Endothelial cell of umbilical vein (primary cell): ENCODE measurements at regions not wholly inside any gene's neighbourhood (a gene's known extent, or its start where the extent isn't known, plus 50 kb on each side); places are given as distances from the start of the nearest gene placed in this dataset.

Source experiments
- BruUV-seq: library from RNA; stranded (reverse); fragments of 400-500 nt; replicated peaks from 2 replicates; lab custom pipeline; 2021; lab: Mats Ljungman, UMichigan
- CTCF ChIA-PET: fragments of 300-600, 350-600 bp; sonication (Branson Sonifier 250); formaldehyde crosslinking; loops from one replicate; lab custom pipeline; 2021; ENCODE audit warnings: antibody characterized with exemption, inconsistent platforms; lab: Charles Lee
- POLR2A ChIA-PET: fragments of 300-600, 350-600 bp; sonication (Branson Sonifier 250); formaldehyde crosslinking; loops from one replicate; lab custom pipeline; 2021; ENCODE audit warnings: antibody characterized with exemption, inconsistent platforms; lab: Charles Lee
- DNase-seq: peaks from one replicate; pipeline ENCODE4 v3.0.0-alpha.2; 2011; ENCODE audit warnings: low read depth, low spot score
- FAIRE-seq: peaks from 2 replicates; lab custom pipeline; 2011; peaks lifted over from hg19 to GRCh38; lab: Jason Lieb, UNC
- H2AFZ ChIP-seq: 2 replicates; pipeline ENCODE4 v1.6.0; 2012; ENCODE audit warnings: low read depth, low read length, control low read depth, inconsistent platforms
- H3K27ac ChIP-seq: 2 replicates; pipeline ENCODE4 v1.5.1; 2011; ENCODE audit warnings: low read depth, mild to moderate bottlenecking, control low read depth, low read length, moderate library complexity; ENCODE audit not compliant: insufficient read depth
- H3K27me3 ChIP-seq, 2 experiments: 2 replicates each; pipeline versions ENCODE4 v1.6.0 to v1.6.1; 2011; ENCODE audit warnings: low read length in 2 of 2, mixed read lengths in 1 of 2; ENCODE audit not compliant: control insufficient read depth in 2 of 2, insufficient read depth in 2 of 2
- H3K36me3 ChIP-seq, 2 experiments: 2 replicates in 1 of 2; 3 replicates in 1 of 2; pipeline ENCODE4 v1.5.1; 2011; ENCODE audit warnings: low read length in 2 of 2, mild to moderate bottlenecking in 1 of 2, moderate library complexity in 1 of 2; ENCODE audit not compliant: control insufficient read depth in 2 of 2, insufficient read depth in 2 of 2; ENCODE audit errors: extremely low read depth in 1 of 2
- H3K4me1 ChIP-seq: 3 replicates; pipeline ENCODE4 v1.5.1; 2011; ENCODE audit warnings: mild to moderate bottlenecking, low read length; ENCODE audit not compliant: control insufficient read depth, insufficient read depth; ENCODE audit errors: extremely low read depth
- H3K4me2 ChIP-seq: 2 replicates; pipeline ENCODE4 v1.6.1; 2011; ENCODE audit warnings: low read length, control low read depth, mixed read lengths; ENCODE audit not compliant: insufficient read depth
- H3K4me3 ChIP-seq, 3 experiments: fragments of 200-600 bp in 1 of 3; sonication (generic), shearing (Covaris generic) in 1 of 3; replicated peaks in 1 of 3; 2 replicates each; pipeline ENCODE4 v1.5.1; 2011 to 2016; ENCODE audit warnings: control low read depth in 3 of 3, low read length in 3 of 3, mild to moderate bottlenecking in 2 of 3, inconsistent platforms in 1 of 3, low read depth in 1 of 3, moderate library complexity in 1 of 3; ENCODE audit not compliant: insufficient read depth in 1 of 3
- H3K79me2 ChIP-seq: 2 replicates; pipeline ENCODE4 v1.6.0; 2012; ENCODE audit warnings: low read length, inconsistent platforms; ENCODE audit not compliant: control insufficient read depth, insufficient read depth
- H3K9ac ChIP-seq: replicated peaks from 2 replicates; pipeline ENCODE3; 2011; ENCODE audit warnings: low read length, control low read depth; ENCODE audit not compliant: insufficient read depth; ENCODE audit errors: extremely low read depth
- H3K9me1 ChIP-seq: replicated peaks from 3 replicates; pipeline ENCODE4 v1.6.0; 2011; ENCODE audit warnings: mild to moderate bottlenecking, low read length; ENCODE audit not compliant: control insufficient read depth, insufficient read depth; ENCODE audit errors: extremely low read depth
- H3K9me3 ChIP-seq: replicated peaks from 2 replicates; pipeline ENCODE4 v1.5.1; 2012; ENCODE audit warnings: low read length, inconsistent platforms; ENCODE audit not compliant: control insufficient read depth, insufficient read depth
- H4K20me1 ChIP-seq: replicated peaks from 2 replicates; pipeline ENCODE3; 2011; ENCODE audit warnings: mild to moderate bottlenecking, low read length; ENCODE audit not compliant: control insufficient read depth, insufficient read depth; ENCODE audit errors: extremely low read depth
- CTCF ChIP-seq, 2 donors: IDR thresholded peaks; 1 replicate in 1 of 2; 2 replicates in 1 of 2; pipeline ENCODE4 v1.5.1; 2011; ENCODE audit warnings: low read length in 2 of 2, mild to moderate bottlenecking in 2 of 2, moderate library complexity in 2 of 2, control low read depth in 1 of 2, inconsistent platforms in 1 of 2, low read depth in 1 of 2; ENCODE audit not compliant: insufficient read depth in 1 of 2; ENCODE audit errors: extremely low read depth in 1 of 2
- EZH2 ChIP-seq: IDR thresholded peaks from 2 replicates; pipeline ENCODE4 v1.6.1; 2012; ENCODE audit warnings: borderline replicate concordance, low read depth, mild to moderate bottlenecking, moderate library complexity, low read length, inconsistent platforms; ENCODE audit not compliant: severe bottlenecking
- FOS ChIP-seq: IDR thresholded peaks from 2 replicates; pipeline ENCODE4 v1.6.1; 2011; ENCODE audit warnings: mild to moderate bottlenecking, low read length, moderate library complexity, borderline replicate concordance; ENCODE audit not compliant: insufficient read depth
- GATA2 ChIP-seq: IDR thresholded peaks from 2 replicates; pipeline ENCODE4 v1.7.0; 2011; ENCODE audit warnings: low read depth, mild to moderate bottlenecking, moderate library complexity, mixed read lengths, low read length; ENCODE audit not compliant: insufficient read length, insufficient read depth
- JUN ChIP-seq: IDR thresholded peaks from 2 replicates; pipeline ENCODE4 v1.6.1; 2011; ENCODE audit warnings: borderline replicate concordance, low read depth; ENCODE audit not compliant: insufficient read length, insufficient read depth
- MAX ChIP-seq: IDR thresholded peaks from 2 replicates; pipeline ENCODE4 v1.6.1; 2011; ENCODE audit not compliant: insufficient read depth, insufficient read length
- MYC ChIP-seq: IDR thresholded peaks from one replicate; pipeline ENCODE4 v1.6.1; 2011; ENCODE audit warnings: mild to moderate bottlenecking, low read depth, low read length
- POLR2A ChIP-seq: IDR thresholded peaks from 2 replicates; pipeline ENCODE4 v1.6.1; 2012; ENCODE audit warnings: low read depth, mild to moderate bottlenecking, control low read depth, low read length
- POLR2AphosphoS5 ChIP-seq: IDR thresholded peaks from 2 replicates; pipeline ENCODE4 v1.6.1; 2012; ENCODE audit warnings: low read depth, mild to moderate bottlenecking, control low read depth, low read length, moderate library complexity; ENCODE audit not compliant: insufficient read depth
- dilution Hi-C: fragments of 300-500 bp; cut with MboI; formaldehyde crosslinking; loops from one replicate; pipeline ENCODE4 v1.15.0; 2019; ENCODE audit warnings: low sequenced_read_pairs; ENCODE audit not compliant: extremely low pct_ligation_motif_present
- intact Hi-C: fragments of 100-400 bp; cut with micrococcal nuclease; formaldehyde crosslinking; loops from one replicate; pipeline ENCODE4 v1.10.0; 2022

GRCh38 chr5:41661254-41661653, 150.9 kb upstream of the PLCXD3 start:
- BruUV-seq: no TSS peak
- Histone ChIP-seq H3K4me1 (no peaks in the 10 kb centered on the region), H3K9me1 (no peaks in the 10 kb centered on the region), H3K36me3 (no peaks in the 10 kb centered on the region), H3K4me2 (no peak overlapping the region), H3K79me2 (no peaks in the 10 kb centered on the region), H2AFZ (no peak overlapping the region), H3K27ac (no peak overlapping the region), H3K9ac (no peak overlapping the region), H3K9me3 (no peaks in the 10 kb centered on the region), H3K4me3 (no peak overlapping the region), H3K27me3 (no peaks in the 10 kb centered on the region), H4K20me1 (no peaks in the 10 kb centered on the region)
- TF ChIP-seq POLR2AphosphoS5 (no peak), FOS (no peak), CTCF (IDR thresholded peaks at IDR 0.05; ENCODE audit: extremely low read depth in 1 of 2, insufficient read depth in 1 of 2, low read depth in 1 of 2, low read length in 2 of 2) (no peak), MYC (no peak), MAX (no peak), JUN (no peak), GATA2 (no peak), EZH2 (no peak), POLR2A (no peak)
- intact Hi-C loops: no loop called here
- dilution Hi-C loops: no loop called here
- CTCF ChIA-PET: no interaction called here
- POLR2A ChIA-PET: no interaction called here
- no peak for DNase-seq
- no peak for FAIRE-seq
